ENCODE measurements at regions not wholly inside any gene's neighbourhood (a gene's known extent, or its start where the extent isn't known, plus 50 kb on each side); places are given as distances from the start of the nearest gene placed in this dataset.

- no peak for TF ChIP-seq POLR2A (IDR thresholded peaks at IDR 0.05)
- TF ChIP-seq, protein P1, sequence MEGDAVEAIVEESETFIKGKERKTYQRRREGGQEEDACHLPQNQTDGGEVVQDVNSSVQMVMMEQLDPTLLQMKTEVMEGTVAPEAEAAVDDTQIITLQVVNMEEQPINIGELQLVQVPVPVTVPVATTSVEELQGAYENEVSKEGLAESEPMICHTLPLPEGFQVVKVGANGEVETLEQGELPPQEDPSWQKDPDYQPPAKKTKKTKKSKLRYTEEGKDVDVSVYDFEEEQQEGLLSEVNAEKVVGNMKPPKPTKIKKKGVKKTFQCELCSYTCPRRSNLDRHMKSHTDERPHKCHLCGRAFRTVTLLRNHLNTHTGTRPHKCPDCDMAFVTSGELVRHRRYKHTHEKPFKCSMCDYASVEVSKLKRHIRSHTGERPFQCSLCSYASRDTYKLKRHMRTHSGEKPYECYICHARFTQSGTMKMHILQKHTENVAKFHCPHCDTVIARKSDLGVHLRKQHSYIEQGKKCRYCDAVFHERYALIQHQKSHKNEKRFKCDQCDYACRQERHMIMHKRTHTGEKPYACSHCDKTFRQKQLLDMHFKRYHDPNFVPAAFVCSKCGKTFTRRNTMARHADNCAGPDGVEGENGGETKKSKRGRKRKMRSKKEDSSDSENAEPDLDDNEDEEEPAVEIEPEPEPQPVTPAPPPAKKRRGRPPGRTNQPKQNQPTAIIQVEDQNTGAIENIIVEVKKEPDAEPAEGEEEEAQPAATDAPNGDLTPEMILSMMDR (IDR thresholded peaks at IDR 0.05) = no peak
- no peak for TF ChIP-seq POLR2AphosphoS5 (IDR thresholded peaks at IDR 0.05)
- no peak for TF ChIP-seq EP300 (IDR thresholded peaks at IDR 0.05)
Measured at GRCh38 chr14:94823556-94824341, 53.8 kb upstream of the GSC start.
